Fibroblast of lung (primary cell): ENCODE measurements at regions not wholly inside any gene's neighbourhood (a gene's known extent, or its start where the extent isn't known, plus 50 kb on each side); places are given as distances from the start of the nearest gene placed in this dataset.

Source experiments
- EZH2 ChIP-seq: IDR thresholded peaks from 2 replicates; pipeline ENCODE4 v1.5.1; 2012; ENCODE audit warnings: low read length, control low read depth, mild to moderate bottlenecking; ENCODE audit errors: missing control alignments
- TF ChIP-seq, protein P1 (sequence below), 2 donors: IDR thresholded peaks in 1 of 2; conservative IDR thresholded peaks in 1 of 2; 1 replicate in 1 of 2; 2 replicates in 1 of 2; pipeline ENCODE4 v1.5.1; 2011 to 2012; ENCODE audit warnings: low read length in 2 of 2, control low read depth in 1 of 2, inconsistent platforms in 1 of 2, low read depth in 1 of 2, mild to moderate bottlenecking in 1 of 2

GRCh38 chr6:80594461-80594860 lies 488.0 kb downstream of the BCKDHB start:
- TF ChIP-seq, protein P1, sequence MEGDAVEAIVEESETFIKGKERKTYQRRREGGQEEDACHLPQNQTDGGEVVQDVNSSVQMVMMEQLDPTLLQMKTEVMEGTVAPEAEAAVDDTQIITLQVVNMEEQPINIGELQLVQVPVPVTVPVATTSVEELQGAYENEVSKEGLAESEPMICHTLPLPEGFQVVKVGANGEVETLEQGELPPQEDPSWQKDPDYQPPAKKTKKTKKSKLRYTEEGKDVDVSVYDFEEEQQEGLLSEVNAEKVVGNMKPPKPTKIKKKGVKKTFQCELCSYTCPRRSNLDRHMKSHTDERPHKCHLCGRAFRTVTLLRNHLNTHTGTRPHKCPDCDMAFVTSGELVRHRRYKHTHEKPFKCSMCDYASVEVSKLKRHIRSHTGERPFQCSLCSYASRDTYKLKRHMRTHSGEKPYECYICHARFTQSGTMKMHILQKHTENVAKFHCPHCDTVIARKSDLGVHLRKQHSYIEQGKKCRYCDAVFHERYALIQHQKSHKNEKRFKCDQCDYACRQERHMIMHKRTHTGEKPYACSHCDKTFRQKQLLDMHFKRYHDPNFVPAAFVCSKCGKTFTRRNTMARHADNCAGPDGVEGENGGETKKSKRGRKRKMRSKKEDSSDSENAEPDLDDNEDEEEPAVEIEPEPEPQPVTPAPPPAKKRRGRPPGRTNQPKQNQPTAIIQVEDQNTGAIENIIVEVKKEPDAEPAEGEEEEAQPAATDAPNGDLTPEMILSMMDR (conservative IDR thresholded peaks at IDR 0.05 in 1 of 2, IDR thresholded peaks at IDR 0.05 in 1 of 2; ENCODE audit: low read depth in 1 of 2, low read length in 2 of 2): no peak
- TF ChIP-seq EZH2: no peak
